Breast epithelium (tissue), 4 donors: ENCODE measurements at regions not wholly inside any gene's neighbourhood (a gene's known extent, or its start where the extent isn't known, plus 50 kb on each side); places are given as distances from the start of the nearest gene placed in this dataset.

ENCODE experiments used
- DNase-seq, 2 donors: peaks; one replicate each; pipeline ENCODE4 v3.0.0-alpha.2; 2019; ENCODE audit warnings: low spot score in 2 of 2
- H3K27ac ChIP-seq, 2 donors: fragments of 200-600 bp; sonication (generic) in 1 of 2; one replicate each; pipeline ENCODE4 v1.5.1; 2016 to 2019; ENCODE audit warnings: mild to moderate bottlenecking in 1 of 2
- H3K27me3 ChIP-seq, 2 donors: fragments of 200-600 bp; sonication (generic) in 1 of 2; one replicate each; pipeline versions ENCODE4 v1.5.1 to v1.6.0; 2017 to 2019; ENCODE audit warnings: control low read depth in 1 of 2, mild to moderate bottlenecking in 1 of 2
- H3K36me3 ChIP-seq: fragments of 200-600 bp; one replicate; pipeline ENCODE4 v1.5.1; 2019
- H3K4me1 ChIP-seq, 2 donors: fragments of 200-600 bp; sonication (generic); one replicate each; pipeline ENCODE4 v1.5.1; 2016 to 2019; ENCODE audit warnings: control low read depth in 1 of 2
- H3K4me3 ChIP-seq, 3 donors: fragments of 200-600 bp; sonication (generic); 1 replicate in 2 of 3; 2 replicates in 1 of 3; pipeline ENCODE4 v1.5.1; 2016 to 2019; ENCODE audit warnings: mild to moderate bottlenecking in 3 of 3, moderate library complexity in 2 of 3
- H3K9me3 ChIP-seq, 2 donors: fragments of 200-600 bp; sonication (generic) in 1 of 2; one replicate each; pipeline ENCODE4 v1.5.1; 2016 to 2019; ENCODE audit warnings: control low read depth in 1 of 2
- CTCF ChIP-seq, 3 donors: fragments of 450-650 bp; IDR thresholded peaks; one replicate each; pipeline ENCODE4 v1.5.1; 2016 to 2017; ENCODE audit warnings: antibody characterized with exemption in 3 of 3, mild to moderate bottlenecking in 3 of 3, moderate library complexity in 3 of 3
- POLR2A ChIP-seq: fragments of 450-650 bp; IDR thresholded peaks from one replicate; pipeline ENCODE4 v1.6.1; 2016; ENCODE audit warnings: antibody characterized with exemption, mild to moderate bottlenecking, moderate library complexity
- POLR2AphosphoS5 ChIP-seq, 3 donors: sonication (generic); formaldehyde crosslinking; IDR thresholded peaks; one replicate each; pipeline ENCODE4 v1.6.1; 2017; ENCODE audit warnings: antibody characterized with exemption in 3 of 3
- intact Hi-C: fragments of 100-400 bp; cut with DNase I; formaldehyde crosslinking; loops from one replicate; pipeline ENCODE4 v1.15.1; 2023; ENCODE audit warnings: low total_unique reads

DNA sequence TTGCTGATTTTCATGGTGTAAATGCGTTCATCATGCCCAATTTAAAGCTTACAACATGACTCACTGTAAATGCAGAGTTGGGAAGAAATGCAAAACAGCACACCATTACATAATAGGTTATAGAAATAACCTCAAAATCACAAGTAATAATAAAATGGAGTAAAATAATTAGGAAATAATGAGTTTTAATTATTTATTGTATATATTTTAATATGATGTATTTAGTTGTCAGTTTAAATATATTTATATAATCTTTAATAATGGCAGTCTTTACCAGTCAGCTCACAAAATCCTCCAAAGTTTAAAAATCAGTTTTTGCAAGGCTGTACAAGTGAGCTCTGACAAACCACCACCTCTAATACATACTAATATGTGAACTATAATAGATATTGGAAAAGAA is 180.2 kb downstream of the RND3 start:
- H3K4me3 ChIP-seq, result no peak overlapping the region
- no peaks in the 10 kb centered on the region for H3K4me1 ChIP-seq
- peaks cover 7 to 9% of the 10 kb centered on the region in 2 donors for H3K9me3 ChIP-seq
- H3K27ac ChIP-seq, result no peak overlapping the region
- no peak for DNase-seq
- TF ChIP-seq POLR2A (no peak), POLR2AphosphoS5 (IDR thresholded peaks at IDR 0.05) (no peak), CTCF (IDR thresholded peaks at IDR 0.05) (no peak)
- no peaks in the 10 kb centered on the region for H3K36me3 ChIP-seq
- intact Hi-C loops, result no loop called here
- no peaks in the 10 kb centered on the region for H3K27me3 ChIP-seq

GRCh38 chr2:150303281-150303680 is 184.2 kb downstream of the RND3 start:
- H3K36me3 ChIP-seq, result no peaks in the 10 kb centered on the region
- no peak for DNase-seq
- TF ChIP-seq CTCF (IDR thresholded peaks at IDR 0.05) (no peak), POLR2AphosphoS5 (IDR thresholded peaks at IDR 0.05) (no peak), POLR2A (no peak)
- no peak overlapping the region for H3K4me3 ChIP-seq
- H3K27ac ChIP-seq, result no peak overlapping the region
- peaks cover 7 to 13% of the 10 kb centered on the region in 2 donors for H3K9me3 ChIP-seq
- H3K27me3 ChIP-seq, result no peaks in the 10 kb centered on the region
- intact Hi-C loops, result no loop called here
- H3K4me1 ChIP-seq, result no peaks in the 10 kb centered on the region

DNA sequence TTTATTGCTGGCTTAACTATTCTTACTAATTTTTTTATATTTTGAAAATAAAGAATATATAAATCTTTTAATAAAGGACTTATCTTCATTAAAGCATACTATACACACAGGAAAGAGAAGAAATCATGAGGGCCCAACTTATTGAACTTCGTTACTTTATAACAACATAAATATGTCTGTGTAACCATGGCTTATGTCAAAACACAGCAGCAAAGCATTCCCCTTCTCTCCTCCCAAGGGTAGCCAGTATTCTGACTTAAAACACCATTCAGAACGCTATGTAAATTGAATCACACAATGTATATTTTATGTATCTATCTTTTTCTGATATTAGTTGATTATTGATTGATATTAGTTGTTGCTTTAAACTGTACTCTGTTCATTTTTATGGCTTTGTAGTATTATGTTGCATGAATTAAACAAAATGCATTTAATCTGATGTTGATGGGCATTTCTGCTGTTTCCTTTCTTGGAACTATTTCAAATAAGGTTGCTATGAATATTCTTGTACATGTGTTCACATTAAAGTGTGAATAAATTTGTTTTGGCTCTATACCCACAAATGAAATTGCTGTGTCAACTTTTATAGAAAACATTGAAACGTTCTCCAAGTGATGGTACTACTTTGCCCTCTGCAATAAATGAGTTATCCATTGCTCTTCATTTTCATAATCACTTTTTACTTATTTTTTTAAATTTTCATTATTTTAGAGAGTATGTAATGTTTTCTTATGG is 188.7 kb downstream of the RND3 start:
- Histone ChIP-seq H3K36me3 (no peaks in the 10 kb centered on the region), H3K9me3 (peaks cover 2 to 13% of the 10 kb centered on the region in 2 donors), H3K4me3 (no peak overlapping the region), H3K4me1 (no peaks in the 10 kb centered on the region), H3K27me3 (no peaks in the 10 kb centered on the region), H3K27ac (no peak overlapping the region)
- no peak for DNase-seq
- intact Hi-C loops, result no loop called here
- no peak for TF ChIP-seq POLR2A
- TF ChIP-seq POLR2AphosphoS5 (IDR thresholded peaks at IDR 0.05), result no peak
- no peak for TF ChIP-seq CTCF (IDR thresholded peaks at IDR 0.05)

DNA sequence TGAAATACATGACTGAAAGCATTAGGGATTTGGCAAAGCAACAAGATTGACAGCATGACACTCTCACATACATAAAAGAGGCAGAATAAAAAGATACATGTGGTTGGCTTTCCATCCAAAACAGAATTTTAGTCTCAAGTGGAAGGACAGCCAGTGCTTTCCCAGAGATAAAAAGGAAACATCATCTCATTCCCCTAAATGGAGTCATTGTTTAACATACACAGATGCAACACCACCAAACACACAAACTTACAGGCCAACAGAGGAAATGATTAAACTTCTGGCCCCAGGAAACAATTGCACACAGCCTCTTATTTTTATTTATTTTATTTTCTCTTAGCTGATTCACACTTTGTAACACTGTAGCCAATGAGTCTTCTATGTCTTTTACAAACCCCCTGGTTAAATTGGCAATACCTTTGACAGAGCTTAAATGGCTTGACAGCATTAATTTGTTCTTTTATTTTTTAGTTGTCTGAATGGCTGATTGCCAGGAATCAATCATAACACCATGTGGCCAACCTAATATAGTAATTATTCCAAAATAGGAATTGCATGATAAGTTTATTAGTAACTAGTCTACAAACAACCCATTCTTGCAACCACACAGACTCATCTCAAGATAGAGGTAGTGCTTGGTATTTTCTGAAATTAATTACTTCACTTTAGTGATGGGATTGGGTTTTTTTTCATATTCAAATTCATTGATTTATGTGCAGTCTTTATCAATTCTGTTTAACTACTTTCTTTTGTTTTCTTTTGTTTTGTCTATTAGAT is 190.5 kb downstream of the RND3 start:
- intact Hi-C loops, result no loop called here
- H3K36me3 ChIP-seq, result no peaks in the 10 kb centered on the region
- no peak overlapping the region for H3K4me3 ChIP-seq
- no peak overlapping the region for H3K27ac ChIP-seq
- no peak for TF ChIP-seq CTCF (IDR thresholded peaks at IDR 0.05)
- no peak for TF ChIP-seq POLR2A
- TF ChIP-seq POLR2AphosphoS5 (IDR thresholded peaks at IDR 0.05), result no peak
- H3K4me1 ChIP-seq, result no peaks in the 10 kb centered on the region
- DNase-seq, result no peak
- no peaks in the 10 kb centered on the region for H3K27me3 ChIP-seq
- peaks cover 0 to 7% of the 10 kb centered on the region in 2 donors for H3K9me3 ChIP-seq

DNA sequence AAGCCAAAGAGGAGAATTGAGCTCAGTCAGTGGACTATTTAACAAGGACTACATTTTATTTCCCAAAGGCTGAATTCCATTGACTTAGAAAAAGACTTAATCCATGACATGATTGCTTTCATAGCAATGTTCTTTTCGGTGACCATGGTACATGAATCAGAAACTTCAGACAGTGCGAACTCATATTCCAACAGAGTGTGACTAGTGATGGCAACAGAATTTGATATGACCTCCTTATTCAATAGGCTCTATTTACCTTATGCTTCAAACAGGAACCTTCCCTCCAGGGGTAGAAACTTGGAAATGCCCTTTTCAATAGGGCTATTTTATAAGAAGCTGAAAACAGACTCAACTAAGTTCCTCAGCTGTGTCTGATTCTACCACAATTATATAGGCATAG is 191.9 kb downstream of the RND3 start:
- H3K27me3 ChIP-seq, result no peaks in the 10 kb centered on the region
- TF ChIP-seq POLR2AphosphoS5 (IDR thresholded peaks at IDR 0.05) (no peak), POLR2A (no peak), CTCF (IDR thresholded peaks at IDR 0.05) (no peak)
- intact Hi-C loops, result no loop called here
- no peak overlapping the region for H3K4me3 ChIP-seq
- DNase-seq, result no peak
- peaks cover 0 to 7% of the 10 kb centered on the region in 2 donors for H3K9me3 ChIP-seq
- H3K36me3 ChIP-seq, result no peaks in the 10 kb centered on the region
- H3K4me1 ChIP-seq, result no peaks in the 10 kb centered on the region
- no peak overlapping the region for H3K27ac ChIP-seq
